ENCODE measurements at regions not wholly inside any gene's neighbourhood (a gene's known extent, or its start where the extent isn't known, plus 50 kb on each side); places are given as distances from the start of the nearest gene placed in this dataset.

- TF ChIP-seq CTCF (IDR thresholded peaks at IDR 0.05) (no peak), POLR2A (IDR thresholded peaks at IDR 0.05) (no peak), POLR2AphosphoS5 (IDR thresholded peaks at IDR 0.05) (no peak)
Observed at GRCh38 chr21:16965424-16965823, 547.4 kb upstream of the CXADR start.

Data from suprapubic skin (tissue), 4 donors.